ENCODE measurements at regions not wholly inside any gene's neighbourhood (a gene's known extent, or its start where the extent isn't known, plus 50 kb on each side); places are given as distances from the start of the nearest gene placed in this dataset.
A peak's percentile ranks its signal among the peaks of the same experiment; 100 is the strongest.

GRCh38 chr10:36942616-36943015 is 182.8 kb upstream of the ANKRD30A start:
- Mint-ChIP-seq H3K27ac (no peak overlapping the region), H3K9me3 (peaks cover 25% of the 10 kb centered on the region), H3K4me1 (no peaks in the 10 kb centered on the region), H3K36me3 (no peaks in the 10 kb centered on the region), H3K27me3 (no peaks in the 10 kb centered on the region), H3K4me3 (no peak overlapping the region)
- no peak for DNase-seq
- CTCF ChIA-PET: no interaction called here

- Mint-ChIP-seq H3K9me3 (peaks cover 3% of the 10 kb centered on the region), H3K4me3 (no peak overlapping the region), H3K36me3 (no peaks in the 10 kb centered on the region), H3K27me3 (no peaks in the 10 kb centered on the region), H3K27ac (no peak overlapping the region), H3K4me1 (no peaks in the 10 kb centered on the region)
- CTCF ChIA-PET: no interaction called here
- no peak for DNase-seq
Observed at GRCh38 chr10:36903040-36903439, 222.4 kb upstream of the ANKRD30A start.

GRCh38 chr10:36899652-36900051 is 225.7 kb upstream of the ANKRD30A start:
- Mint-ChIP-seq H3K27ac (no peak overlapping the region), H3K27me3 (no peaks in the 10 kb centered on the region), H3K9me3 (peaks cover 3% of the 10 kb centered on the region), H3K36me3 (no peaks in the 10 kb centered on the region), H3K4me3 (no peak overlapping the region), H3K4me1 (no peaks in the 10 kb centered on the region)
- CTCF ChIA-PET: no interaction called here
- no peak for DNase-seq

GRCh38 chr10:36888925-36889573 is 236.3 kb upstream of the ANKRD30A start:
- Mint-ChIP-seq H3K27me3 (no peaks in the 10 kb centered on the region), H3K4me3 (no peak overlapping the region), H3K9me3 (no peaks in the 10 kb centered on the region), H3K36me3 (no peaks in the 10 kb centered on the region), H3K27ac (no peak overlapping the region), H3K4me1 (no peaks in the 10 kb centered on the region)
- DNase-seq: peak; percentile 61
- CTCF ChIA-PET: interaction anchor here (1.9 kb wide), 1 partner anchor 9 kb away, joined by 8 read pairs; no protein-coding TSS in a partner anchor

- CTCF ChIA-PET: no interaction called here
- Mint-ChIP-seq H3K9me3 (no peaks in the 10 kb centered on the region), H3K27me3 (no peaks in the 10 kb centered on the region), H3K4me3 (no peak overlapping the region), H3K36me3 (no peaks in the 10 kb centered on the region), H3K4me1 (no peaks in the 10 kb centered on the region), H3K27ac (no peak overlapping the region)
- DNase-seq: no peak
Observed at GRCh38 chr10:36886303-36886891, 239.0 kb upstream of the ANKRD30A start.

DNA sequence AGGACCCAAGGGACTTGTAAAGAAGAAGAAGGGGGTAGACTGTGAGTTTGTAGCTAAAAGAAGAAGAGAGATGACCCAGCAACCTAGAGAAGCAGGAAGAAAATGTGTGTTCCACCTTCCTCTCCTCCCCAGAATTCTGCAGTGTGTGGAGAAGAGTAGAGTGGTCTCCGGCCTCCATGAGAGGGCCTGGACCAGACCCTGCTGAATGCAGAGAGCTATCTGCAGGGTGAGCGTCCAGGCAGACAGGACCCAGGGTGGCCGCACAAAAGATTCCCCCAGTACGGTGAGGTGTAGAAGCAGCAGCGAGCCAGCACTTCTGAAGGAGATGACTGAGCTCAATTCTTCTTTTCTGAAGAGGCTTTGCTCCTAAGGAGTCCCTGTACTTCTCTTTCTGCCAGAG is 239.7 kb upstream of the ANKRD30A start:
- no peaks in the 10 kb centered on the region for H3K36me3 Mint-ChIP-seq
- H3K27me3 Mint-ChIP-seq: no peaks in the 10 kb centered on the region
- CTCF ChIA-PET: no interaction called here
- no peak overlapping the region for H3K27ac Mint-ChIP-seq
- no peaks in the 10 kb centered on the region for H3K9me3 Mint-ChIP-seq
- H3K4me3 Mint-ChIP-seq: no peak overlapping the region
- DNase-seq: no peak
- H3K4me1 Mint-ChIP-seq: no peaks in the 10 kb centered on the region

DNA sequence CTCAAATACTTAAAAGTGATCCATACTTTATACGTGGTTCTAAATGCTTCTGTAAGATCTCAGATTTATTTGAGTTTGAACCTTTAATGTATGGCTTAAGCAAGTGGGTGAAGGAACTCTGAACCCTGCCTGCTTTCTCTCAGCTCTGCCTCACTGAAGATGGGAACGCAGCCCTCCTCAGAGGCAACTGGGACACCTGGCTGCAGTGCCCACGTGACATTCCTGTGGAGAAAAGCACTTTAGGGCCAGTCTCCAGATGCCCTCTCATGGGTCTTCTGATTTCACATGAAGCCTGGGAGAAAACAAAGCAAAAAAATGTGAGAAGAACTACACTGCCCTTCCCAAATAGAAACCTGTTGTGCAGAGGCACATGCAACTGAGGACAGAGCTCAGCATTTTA is 242.6 kb upstream of the ANKRD30A start:
- H3K9me3 Mint-ChIP-seq: no peaks in the 10 kb centered on the region
- DNase-seq: no peak
- H3K27ac Mint-ChIP-seq: no peak overlapping the region
- CTCF ChIA-PET: no interaction called here
- H3K36me3 Mint-ChIP-seq: no peaks in the 10 kb centered on the region
- no peaks in the 10 kb centered on the region for H3K4me1 Mint-ChIP-seq
- no peak overlapping the region for H3K4me3 Mint-ChIP-seq
- no peaks in the 10 kb centered on the region for H3K27me3 Mint-ChIP-seq

DNA sequence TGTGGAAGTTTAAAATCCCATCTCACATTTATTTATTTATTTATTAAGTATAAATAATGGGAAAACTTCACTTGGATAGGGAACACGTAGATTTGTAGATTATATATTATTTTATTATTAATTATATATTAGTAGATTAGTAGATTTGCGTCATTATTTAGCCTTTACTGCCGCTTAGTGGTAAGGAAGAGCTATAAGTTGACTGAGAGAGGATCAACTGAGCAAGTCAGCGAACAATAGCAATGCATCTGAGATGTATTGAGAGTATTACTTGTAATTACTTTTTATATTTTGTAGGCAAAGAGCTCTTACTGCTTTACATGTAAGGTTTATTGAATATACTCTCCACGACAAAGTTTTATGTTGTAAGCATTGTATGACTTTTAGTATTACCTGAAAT is 244.5 kb upstream of the ANKRD30A start:
- H3K27me3 Mint-ChIP-seq: no peaks in the 10 kb centered on the region
- H3K36me3 Mint-ChIP-seq: no peaks in the 10 kb centered on the region
- no peaks in the 10 kb centered on the region for H3K9me3 Mint-ChIP-seq
- H3K27ac Mint-ChIP-seq: no peak overlapping the region
- no peak for DNase-seq
- H3K4me3 Mint-ChIP-seq: no peak overlapping the region
- no peaks in the 10 kb centered on the region for H3K4me1 Mint-ChIP-seq
- CTCF ChIA-PET: interaction anchor here (1.4 to 1.9 kb wide), 3 partner anchors 11 to 1245 kb away, joined by 3 to 11 read pairs (median 4); no protein-coding TSS in a partner anchor

GRCh38 chr10:36872702-36873393 is 252.6 kb upstream of the ANKRD30A start:
- no peak overlapping the region for H3K4me3 Mint-ChIP-seq
- H3K27ac Mint-ChIP-seq: no peak overlapping the region
- no peaks in the 10 kb centered on the region for H3K27me3 Mint-ChIP-seq
- no peaks in the 10 kb centered on the region for H3K9me3 Mint-ChIP-seq
- no peaks in the 10 kb centered on the region for H3K4me1 Mint-ChIP-seq
- no peak for DNase-seq
- CTCF ChIA-PET: no interaction called here
- H3K36me3 Mint-ChIP-seq: no peaks in the 10 kb centered on the region

- Mint-ChIP-seq H3K4me1 (no peaks in the 10 kb centered on the region), H3K27me3 (no peaks in the 10 kb centered on the region), H3K36me3 (no peaks in the 10 kb centered on the region), H3K27ac (no peak overlapping the region), H3K9me3 (peaks cover 1% of the 10 kb centered on the region), H3K4me3 (no peak overlapping the region)
- CTCF ChIA-PET: no interaction called here
- DNase-seq: no peak
Observed at GRCh38 chr10:36840788-36841187, 284.6 kb upstream of the ANKRD30A start.

GRCh38 chr10:36837416-36837815 is 288.0 kb upstream of the ANKRD30A start:
- Mint-ChIP-seq H3K36me3 (no peaks in the 10 kb centered on the region), H3K4me1 (no peaks in the 10 kb centered on the region), H3K27ac (no peak overlapping the region), H3K4me3 (no peak overlapping the region), H3K9me3 (peaks cover 1% of the 10 kb centered on the region), H3K27me3 (no peaks in the 10 kb centered on the region)
- DNase-seq: no peak
- CTCF ChIA-PET: no interaction called here

DNA sequence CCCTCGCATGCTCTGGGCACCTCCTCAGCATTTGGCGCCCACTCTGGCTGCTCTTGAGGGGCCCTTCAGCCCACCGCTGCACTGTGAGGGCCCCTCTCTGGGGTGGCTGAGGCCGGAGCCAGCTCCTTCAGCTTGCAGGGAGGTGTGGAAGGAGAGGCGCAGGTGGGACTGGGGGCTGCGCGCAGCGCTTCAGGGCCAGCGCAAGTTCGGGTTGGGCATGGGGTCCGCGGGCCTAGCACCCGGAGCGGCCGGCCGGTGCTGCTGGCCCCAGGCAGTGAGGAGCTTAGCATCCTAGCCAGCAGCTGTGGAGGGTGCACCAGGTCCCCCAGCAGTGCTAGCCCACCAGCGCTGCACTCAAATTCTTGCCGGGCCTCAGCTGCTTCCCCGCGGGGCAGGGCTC is 305.6 kb upstream of the ANKRD30A start:
- peaks cover 11% of the 10 kb centered on the region for H3K9me3 Mint-ChIP-seq
- H3K36me3 Mint-ChIP-seq: no peaks in the 10 kb centered on the region
- DNase-seq: no peak
- H3K4me1 Mint-ChIP-seq: no peaks in the 10 kb centered on the region
- H3K4me3 Mint-ChIP-seq: no peak overlapping the region
- H3K27ac Mint-ChIP-seq: no peak overlapping the region
- no peaks in the 10 kb centered on the region for H3K27me3 Mint-ChIP-seq
- CTCF ChIA-PET: no interaction called here

- Mint-ChIP-seq H3K36me3 (no peaks in the 10 kb centered on the region), H3K4me3 (no peak overlapping the region), H3K27ac (no peak overlapping the region), H3K9me3 (peaks cover 11% of the 10 kb centered on the region), H3K27me3 (no peaks in the 10 kb centered on the region), H3K4me1 (no peaks in the 10 kb centered on the region)
- CTCF ChIA-PET: no interaction called here
- DNase-seq: no peak
Observed at GRCh38 chr10:36817898-36818297, 307.5 kb upstream of the ANKRD30A start.

- H3K36me3 Mint-ChIP-seq: no peaks in the 10 kb centered on the region
- no peak for DNase-seq
- H3K4me1 Mint-ChIP-seq: no peaks in the 10 kb centered on the region
Observed at GRCh38 chr10:36808625-36809362, 316.6 kb upstream of the ANKRD30A start.

More at GRCh38 chr10:36808625-36809362, 316.6 kb upstream of the ANKRD30A start:
- no peaks in the 10 kb centered on the region for H3K27me3 Mint-ChIP-seq
- peaks cover 7% of the 10 kb centered on the region for H3K9me3 Mint-ChIP-seq
- no peak overlapping the region for H3K27ac Mint-ChIP-seq
- H3K4me3 Mint-ChIP-seq: no peak overlapping the region
- CTCF ChIA-PET: no interaction called here

Measured in activated naive CD4-positive, alpha-beta T cell treated with anti-CD3 and anti-CD28 coated beads, Interleukin-2, amount 10 ng/mL, durations not matched to agents 7 days and 5 days (primary cell).